DND-41 (cell line): ENCODE measurements at regions not wholly inside any gene's neighbourhood (a gene's known extent, or its start where the extent isn't known, plus 50 kb on each side); places are given as distances from the start of the nearest gene placed in this dataset.

ENCODE experiments used
- CTCF ChIP-seq: IDR thresholded peaks from 2 replicates; pipeline ENCODE4 v1.5.1; 2012; ENCODE audit warnings: borderline replicate concordance, low read length, moderate library complexity, mild to moderate bottlenecking; ENCODE audit not compliant: poor library complexity, severe bottlenecking; ENCODE audit errors: extremely low read depth
- EZH2 ChIP-seq: IDR thresholded peaks from 3 replicates; pipeline ENCODE4 v1.6.1; 2012; ENCODE audit warnings: borderline replicate concordance, low read depth, mild to moderate bottlenecking, moderate library complexity, low read length, inconsistent platforms; ENCODE audit not compliant: severe bottlenecking

DNA sequence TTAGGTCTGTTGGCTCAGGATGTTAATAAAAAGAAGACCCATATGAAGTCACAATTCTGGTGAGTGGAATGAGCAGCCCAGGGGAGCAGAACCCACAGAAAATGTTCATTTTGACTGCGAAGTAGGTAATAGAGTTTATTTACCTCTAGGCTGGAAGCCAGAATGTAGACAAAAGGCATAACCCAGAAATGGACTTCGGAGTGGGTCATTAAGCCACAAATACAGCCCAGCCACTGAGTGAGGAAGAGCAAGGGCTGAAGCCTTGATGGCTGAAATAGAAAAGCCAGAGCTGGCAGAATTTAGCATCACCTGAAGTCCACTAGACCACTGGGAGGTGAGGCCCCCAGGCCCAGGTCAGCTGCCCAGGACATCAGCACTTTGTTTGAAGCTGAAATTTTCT lies 168.0 kb downstream of the NXNL2 start:
- TF ChIP-seq EZH2 (no peak), CTCF (no peak)
